ENCODE measurements at regions not wholly inside any gene's neighbourhood (a gene's known extent, or its start where the extent isn't known, plus 50 kb on each side); places are given as distances from the start of the nearest gene placed in this dataset.

GRCh38 chr2:18503376-18504228 lies 56.9 kb downstream of the RDH14 start:
- no peak for DNase-seq (ENCODE audit: low spot score)

DNA sequence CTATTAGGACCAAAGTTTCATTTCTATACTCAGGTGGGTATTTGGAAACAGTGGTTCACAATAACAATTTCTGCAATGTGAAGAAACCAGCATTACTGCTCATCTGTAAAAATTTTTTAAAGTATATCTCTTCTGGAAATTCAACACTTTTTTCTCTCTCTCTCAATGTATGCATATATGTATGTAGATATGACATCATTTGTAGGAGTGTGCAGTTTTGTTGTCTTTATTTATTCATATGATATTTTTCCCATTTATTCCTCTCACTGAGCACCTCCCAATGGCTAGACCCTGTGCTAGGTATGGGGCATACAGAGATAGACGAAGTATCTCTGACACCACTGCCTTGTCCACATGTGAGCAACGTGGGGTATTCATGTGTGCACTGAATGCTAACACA lies 58.3 kb downstream of the RDH14 start:
- no peak for DNase-seq (ENCODE audit: low spot score)

GRCh38 chr2:18501729-18502128 lies 58.7 kb downstream of the RDH14 start:
- DNase-seq (ENCODE audit: low spot score), result no peak

DNA sequence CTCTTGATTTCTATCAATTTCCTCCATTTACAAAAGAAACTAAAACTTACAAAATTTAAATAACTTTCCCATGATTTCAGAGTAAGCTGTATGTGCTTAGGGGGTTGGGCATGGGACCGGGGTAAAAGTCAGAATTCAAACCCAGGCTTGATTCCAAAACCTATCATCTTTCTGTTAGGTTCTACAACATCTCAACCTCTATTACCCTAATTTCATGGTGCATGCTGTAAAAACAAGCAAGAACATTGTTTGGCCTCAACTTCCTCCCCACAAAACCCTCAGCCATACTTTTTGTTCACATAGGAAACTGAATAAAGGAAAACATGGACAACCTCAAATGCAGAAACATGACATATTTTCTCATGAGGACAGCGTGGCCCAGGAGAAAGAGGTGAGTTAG lies 59.3 kb downstream of the RDH14 start:
- DNase-seq (ENCODE audit: low spot score), result no peak

- no peak for DNase-seq (ENCODE audit: low spot score)
Measured at GRCh38 chr2:18500333-18500732, 60.1 kb downstream of the RDH14 start.

DNA sequence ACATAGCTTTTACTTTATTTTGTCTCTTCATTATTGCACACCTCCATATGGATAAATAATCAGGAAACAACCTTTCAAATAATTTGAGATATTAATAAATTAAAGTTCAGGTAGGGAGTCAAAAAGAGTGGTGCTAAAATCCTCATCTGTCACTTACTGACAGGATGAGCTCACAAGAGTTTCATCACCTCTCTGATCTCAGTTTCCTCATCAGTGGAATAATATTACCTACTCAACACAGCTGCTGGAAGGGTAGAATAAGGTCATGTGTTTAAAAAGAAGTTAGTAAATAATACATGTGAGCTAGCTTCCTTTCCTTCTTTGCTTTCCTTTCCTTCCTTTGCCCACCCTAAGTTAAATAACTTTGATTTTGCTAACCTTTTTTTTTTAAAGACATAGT lies 61.9 kb downstream of the RDH14 start:
- no peak for DNase-seq (ENCODE audit: low spot score)

GRCh38 chr2:18496516-18496915 lies 63.9 kb downstream of the RDH14 start:
- no peak for DNase-seq (ENCODE audit: low spot score)

GRCh38 chr2:18495058-18495457 lies 65.4 kb downstream of the RDH14 start:
- DNase-seq (ENCODE audit: low spot score), result no peak

DNA sequence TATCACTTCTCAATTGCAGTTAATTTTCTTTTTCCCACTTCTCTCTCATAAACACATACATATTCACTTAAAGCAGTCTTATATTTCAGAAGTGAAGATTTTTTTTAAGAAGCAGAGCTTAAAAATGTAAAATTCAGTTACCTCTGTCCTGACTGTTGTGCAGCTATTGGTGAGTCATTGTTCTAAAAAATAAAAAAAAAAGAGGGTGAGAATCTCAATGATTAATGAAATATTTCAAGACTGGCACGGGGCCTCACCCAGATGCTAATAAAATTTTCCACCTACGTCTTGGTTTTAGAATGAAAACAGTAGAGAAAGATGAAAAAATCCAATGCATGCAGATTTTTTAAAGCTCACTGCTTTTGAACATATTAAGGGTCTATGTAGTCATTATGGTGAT lies 67.7 kb downstream of the RDH14 start:
- no peak for DNase-seq (ENCODE audit: low spot score)

- no peak for DNase-seq (ENCODE audit: low spot score)
Measured at GRCh38 chr2:18491577-18491976, 68.9 kb downstream of the RDH14 start.

- DNase-seq (ENCODE audit: low spot score), result no peak
Measured at GRCh38 chr2:18490901-18491300, 69.6 kb downstream of the RDH14 start.

GRCh38 chr2:18487106-18487913 lies 73.1 kb downstream of the RDH14 start:
- no peak for DNase-seq (ENCODE audit: low spot score)

GRCh38 chr2:18484625-18485024 lies 75.8 kb downstream of the RDH14 start:
- no peak for DNase-seq (ENCODE audit: low spot score)

- DNase-seq (ENCODE audit: low spot score), result no peak
Measured at GRCh38 chr2:18483896-18484295, 76.6 kb downstream of the RDH14 start.

- no peak for DNase-seq (ENCODE audit: low spot score)
Measured at GRCh38 chr2:18482666-18483065, 77.8 kb downstream of the RDH14 start.

DNA sequence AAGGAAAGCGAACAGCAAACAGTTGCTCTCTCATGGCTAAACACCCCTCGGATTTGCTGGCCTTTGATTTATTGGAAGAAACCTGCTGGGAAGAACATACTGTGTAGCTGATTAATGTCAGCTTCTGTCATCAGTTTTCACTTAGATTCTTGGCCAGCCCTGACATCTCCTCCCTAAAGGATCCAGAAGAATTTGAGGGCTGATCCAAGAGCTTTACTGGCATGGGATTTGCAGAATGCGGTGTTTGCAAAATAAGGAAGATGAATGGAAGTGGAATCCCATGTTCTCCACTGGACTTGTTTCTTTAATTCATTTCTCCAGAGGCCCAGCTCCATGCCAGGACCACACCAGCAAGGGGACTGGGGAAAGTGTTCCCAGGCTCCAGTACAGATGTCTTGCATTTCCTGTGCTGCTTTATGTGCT lies 80.5 kb downstream of the RDH14 start:
- no peak for DNase-seq (ENCODE audit: low spot score)

- DNase-seq (ENCODE audit: low spot score), result no peak
Measured at GRCh38 chr2:18477293-18477692, 83.2 kb downstream of the RDH14 start.

- DNase-seq (ENCODE audit: low spot score), result no peak
Measured at GRCh38 chr2:18476484-18476883, 84.0 kb downstream of the RDH14 start.

DNA sequence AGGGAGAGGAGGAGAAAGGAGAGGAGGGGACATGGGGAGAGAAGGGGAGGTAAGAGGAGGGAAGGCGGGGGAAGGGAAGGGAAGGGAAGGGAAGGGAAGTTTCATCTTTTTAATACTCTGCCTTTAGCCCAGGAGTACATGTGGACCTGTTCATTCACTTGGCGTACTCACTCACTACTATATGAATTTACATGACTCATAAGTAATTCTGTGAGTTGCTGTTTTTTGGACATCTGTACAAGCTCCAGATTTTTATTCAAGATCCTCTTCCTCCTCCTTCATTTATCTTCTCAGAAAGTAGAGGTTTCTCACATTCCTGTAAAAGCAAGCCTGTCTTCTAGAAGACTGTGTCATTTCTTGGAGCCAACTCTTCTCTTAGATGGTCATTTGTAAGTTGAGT lies 84.6 kb downstream of the RDH14 start:
- no peak for DNase-seq (ENCODE audit: low spot score)

DNA sequence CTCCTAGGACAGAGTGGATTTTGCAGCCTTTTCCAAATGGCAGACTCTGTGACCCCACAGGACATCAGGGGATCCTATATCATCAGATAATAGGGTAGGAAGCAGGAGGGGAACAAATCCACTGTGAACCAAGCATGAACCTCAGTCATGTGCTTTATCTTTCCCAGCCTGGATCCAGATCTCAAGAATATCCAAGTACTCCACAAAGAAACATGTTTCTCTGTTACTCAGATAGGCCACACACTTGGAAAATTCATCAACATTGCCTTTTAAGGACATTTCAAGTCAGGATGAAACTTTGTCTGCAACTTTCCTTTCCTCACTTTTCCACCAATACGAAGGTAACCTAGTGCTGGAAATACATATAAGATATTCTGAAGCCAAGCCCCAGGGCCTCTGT lies 85.8 kb downstream of the RDH14 start:
- DNase-seq (ENCODE audit: low spot score), result no peak

DNA sequence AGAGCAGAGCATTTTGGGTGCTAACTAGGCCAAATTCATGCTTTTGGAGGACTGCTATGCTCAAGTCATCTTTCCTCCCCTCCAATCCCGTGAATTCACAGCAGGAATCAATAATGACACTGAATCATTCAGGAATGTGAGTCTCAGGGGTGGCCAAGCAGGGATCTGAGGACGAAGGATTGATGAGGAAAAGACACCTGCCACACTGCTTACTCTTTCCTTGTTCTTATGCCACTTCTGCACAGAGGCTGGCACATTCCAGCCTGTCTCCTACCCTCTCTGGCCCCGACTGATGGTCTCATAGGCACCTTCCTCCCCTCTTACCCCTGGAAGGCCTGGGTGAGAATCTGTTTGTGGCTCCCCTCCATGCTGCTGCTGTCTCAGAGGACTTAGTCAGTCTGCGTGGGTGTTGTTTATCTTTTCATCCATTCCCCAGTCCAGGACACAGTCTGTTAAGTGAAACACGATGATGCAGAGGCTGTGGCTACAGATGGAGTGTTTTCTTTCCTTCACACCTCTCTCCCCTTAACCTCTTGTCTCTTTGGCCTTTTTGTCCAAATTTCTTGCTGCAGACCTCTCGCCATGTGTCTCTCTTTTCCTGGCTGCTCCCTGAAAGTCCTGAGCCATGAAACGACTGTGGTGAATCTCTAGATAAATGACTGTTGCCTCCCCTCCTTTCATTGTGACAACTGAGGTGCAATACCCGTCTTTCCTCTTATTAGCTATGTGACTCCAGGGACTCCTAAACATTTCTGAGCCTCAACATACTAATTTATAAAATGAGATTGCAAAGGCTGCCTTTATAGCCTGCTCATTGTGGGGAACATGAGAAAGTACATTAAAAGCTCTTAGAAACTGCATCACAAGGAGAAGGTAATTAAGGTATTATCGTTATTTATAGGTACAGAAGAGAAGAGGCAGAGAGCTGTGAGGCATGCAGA lies 86.9 kb downstream of the RDH14 start:
- no peak for DNase-seq (ENCODE audit: low spot score)
